ENCODE measurements at regions not wholly inside any gene's neighbourhood (a gene's known extent, or its start where the extent isn't known, plus 50 kb on each side); places are given as distances from the start of the nearest gene placed in this dataset.

DNA sequence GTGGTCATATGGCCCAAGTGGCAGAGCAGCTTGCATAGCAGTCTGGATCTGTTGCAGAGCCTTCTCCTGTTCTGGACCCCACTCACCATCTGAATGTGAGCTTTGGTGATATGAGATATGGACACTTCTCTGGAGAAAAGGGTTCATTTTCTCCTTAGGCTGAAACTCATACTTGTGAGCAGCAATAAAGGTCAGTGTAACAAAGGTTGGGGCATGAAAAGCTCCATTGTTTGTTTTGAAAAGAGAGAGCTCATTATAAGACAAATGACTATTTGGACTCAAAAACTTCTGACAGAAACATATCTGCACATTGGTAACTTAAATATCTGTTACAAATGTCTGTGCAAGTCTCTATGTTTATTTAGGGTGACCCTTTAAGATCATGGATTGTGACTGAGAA is 517.3 kb downstream of the MFSD1 start:
- TF ChIP-seq, protein P1, sequence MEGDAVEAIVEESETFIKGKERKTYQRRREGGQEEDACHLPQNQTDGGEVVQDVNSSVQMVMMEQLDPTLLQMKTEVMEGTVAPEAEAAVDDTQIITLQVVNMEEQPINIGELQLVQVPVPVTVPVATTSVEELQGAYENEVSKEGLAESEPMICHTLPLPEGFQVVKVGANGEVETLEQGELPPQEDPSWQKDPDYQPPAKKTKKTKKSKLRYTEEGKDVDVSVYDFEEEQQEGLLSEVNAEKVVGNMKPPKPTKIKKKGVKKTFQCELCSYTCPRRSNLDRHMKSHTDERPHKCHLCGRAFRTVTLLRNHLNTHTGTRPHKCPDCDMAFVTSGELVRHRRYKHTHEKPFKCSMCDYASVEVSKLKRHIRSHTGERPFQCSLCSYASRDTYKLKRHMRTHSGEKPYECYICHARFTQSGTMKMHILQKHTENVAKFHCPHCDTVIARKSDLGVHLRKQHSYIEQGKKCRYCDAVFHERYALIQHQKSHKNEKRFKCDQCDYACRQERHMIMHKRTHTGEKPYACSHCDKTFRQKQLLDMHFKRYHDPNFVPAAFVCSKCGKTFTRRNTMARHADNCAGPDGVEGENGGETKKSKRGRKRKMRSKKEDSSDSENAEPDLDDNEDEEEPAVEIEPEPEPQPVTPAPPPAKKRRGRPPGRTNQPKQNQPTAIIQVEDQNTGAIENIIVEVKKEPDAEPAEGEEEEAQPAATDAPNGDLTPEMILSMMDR (IDR thresholded peaks at IDR 0.05), result no peak
- H3K27me3 ChIP-seq, result no peaks in the 10 kb centered on the region
- no peaks in the 10 kb centered on the region for H3K4me1 ChIP-seq (ENCODE audit: control insufficient read depth in 1 of 2, insufficient read depth in 1 of 2, low read depth in 1 of 2, low read length in 1 of 2)
- no peak overlapping the region for H3K4me3 ChIP-seq (ENCODE audit: low read depth in 1 of 2, low read length in 1 of 2)
- no peaks in the 10 kb centered on the region for H3K36me3 ChIP-seq
- no peak overlapping the region for H3K27ac ChIP-seq
- no peaks in the 10 kb centered on the region for H3K9me3 ChIP-seq

DNA sequence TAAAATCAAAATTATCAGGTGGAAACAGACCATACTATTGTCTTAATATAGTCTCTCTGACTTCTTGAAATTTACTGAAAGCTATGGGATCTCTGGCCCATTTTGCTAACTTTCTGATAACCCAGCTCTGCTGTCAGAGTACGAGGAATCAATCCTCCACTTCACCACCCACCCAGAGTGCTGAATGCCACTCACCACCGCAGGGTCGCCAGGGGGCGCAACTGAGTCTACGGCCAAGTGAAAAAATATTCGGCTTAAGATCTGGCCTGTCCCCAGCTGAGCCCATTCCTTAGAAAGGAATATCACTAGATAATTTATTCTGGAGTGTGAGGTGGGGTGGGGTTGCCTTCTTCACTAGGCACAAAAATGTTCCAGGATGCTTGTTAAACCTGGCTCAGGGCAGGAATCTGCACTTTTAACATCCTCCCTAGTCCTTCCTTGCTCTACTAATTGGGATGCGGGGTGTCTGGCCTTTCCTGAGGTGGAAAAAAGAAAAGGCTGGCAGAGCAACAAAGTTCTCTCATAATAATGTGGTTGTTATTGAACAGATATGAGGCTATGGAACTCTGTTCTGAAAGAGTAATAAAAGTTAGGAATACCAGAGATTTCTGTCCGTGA is 520.6 kb downstream of the MFSD1 start:
- Histone ChIP-seq H3K4me3 (ENCODE audit: low read depth in 1 of 2, low read length in 1 of 2) (no peak overlapping the region), H3K36me3 (no peaks in the 10 kb centered on the region), H3K9me3 (no peaks in the 10 kb centered on the region), H3K27me3 (no peaks in the 10 kb centered on the region), H3K4me1 (ENCODE audit: control insufficient read depth in 1 of 2, insufficient read depth in 1 of 2, low read depth in 1 of 2, low read length in 1 of 2) (no peaks in the 10 kb centered on the region), H3K27ac (no peak overlapping the region)
- TF ChIP-seq, protein P1 (IDR thresholded peaks at IDR 0.05), result no peak

DNA sequence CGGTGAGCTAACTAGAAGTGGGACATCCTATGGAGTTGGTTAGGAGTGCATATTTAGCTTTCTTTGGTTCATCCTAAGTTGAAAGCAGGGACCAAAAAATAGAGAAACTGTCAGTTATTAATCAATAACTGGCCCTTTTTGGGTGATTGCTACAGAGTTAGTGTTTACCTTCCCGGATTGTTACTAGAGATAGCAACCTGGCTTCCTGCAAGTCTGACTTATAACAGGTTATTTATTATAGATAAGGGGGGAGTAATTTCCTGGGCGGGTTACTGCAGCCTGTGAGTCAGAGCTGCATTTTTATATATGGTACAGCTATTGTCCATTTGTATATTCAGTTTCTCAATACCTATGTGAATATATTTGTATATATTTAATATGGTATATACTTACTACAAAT is 522.0 kb downstream of the MFSD1 start:
- no peaks in the 10 kb centered on the region for H3K27me3 ChIP-seq
- H3K9me3 ChIP-seq, result no peaks in the 10 kb centered on the region
- no peak overlapping the region for H3K4me3 ChIP-seq (ENCODE audit: low read depth in 1 of 2, low read length in 1 of 2)
- H3K36me3 ChIP-seq, result no peaks in the 10 kb centered on the region
- H3K4me1 ChIP-seq (ENCODE audit: control insufficient read depth in 1 of 2, insufficient read depth in 1 of 2, low read depth in 1 of 2, low read length in 1 of 2), result no peaks in the 10 kb centered on the region
- TF ChIP-seq, protein P1 (IDR thresholded peaks at IDR 0.05), result no peak
- no peak overlapping the region for H3K27ac ChIP-seq

DNA sequence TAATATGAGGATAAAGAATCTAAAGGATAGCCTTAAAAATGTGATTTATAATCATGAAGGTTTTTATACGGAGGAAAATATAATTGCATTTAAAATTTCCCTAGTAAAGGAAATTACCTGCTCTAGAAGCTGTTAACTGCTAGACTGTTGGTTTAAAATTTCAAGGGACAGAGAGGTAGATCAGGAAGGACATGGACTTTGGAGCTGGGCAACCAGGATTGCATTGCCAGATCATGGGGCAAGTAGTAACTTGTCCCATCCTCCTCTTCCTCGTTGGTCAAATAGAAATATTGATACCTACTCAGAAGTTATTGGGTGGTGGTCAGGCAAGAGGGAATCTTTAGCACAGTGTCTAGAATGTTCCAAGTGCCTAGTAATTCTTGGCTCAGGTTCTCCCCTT is 525.1 kb downstream of the MFSD1 start:
- no peaks in the 10 kb centered on the region for H3K9me3 ChIP-seq
- no peak overlapping the region for H3K4me3 ChIP-seq (ENCODE audit: low read depth in 1 of 2, low read length in 1 of 2)
- no peaks in the 10 kb centered on the region for H3K27me3 ChIP-seq
- H3K27ac ChIP-seq, result no peak overlapping the region
- TF ChIP-seq, protein P1 (IDR thresholded peaks at IDR 0.05), result no peak
- H3K4me1 ChIP-seq (ENCODE audit: control insufficient read depth in 1 of 2, insufficient read depth in 1 of 2, low read depth in 1 of 2, low read length in 1 of 2), result no peaks in the 10 kb centered on the region
- no peaks in the 10 kb centered on the region for H3K36me3 ChIP-seq

DNA sequence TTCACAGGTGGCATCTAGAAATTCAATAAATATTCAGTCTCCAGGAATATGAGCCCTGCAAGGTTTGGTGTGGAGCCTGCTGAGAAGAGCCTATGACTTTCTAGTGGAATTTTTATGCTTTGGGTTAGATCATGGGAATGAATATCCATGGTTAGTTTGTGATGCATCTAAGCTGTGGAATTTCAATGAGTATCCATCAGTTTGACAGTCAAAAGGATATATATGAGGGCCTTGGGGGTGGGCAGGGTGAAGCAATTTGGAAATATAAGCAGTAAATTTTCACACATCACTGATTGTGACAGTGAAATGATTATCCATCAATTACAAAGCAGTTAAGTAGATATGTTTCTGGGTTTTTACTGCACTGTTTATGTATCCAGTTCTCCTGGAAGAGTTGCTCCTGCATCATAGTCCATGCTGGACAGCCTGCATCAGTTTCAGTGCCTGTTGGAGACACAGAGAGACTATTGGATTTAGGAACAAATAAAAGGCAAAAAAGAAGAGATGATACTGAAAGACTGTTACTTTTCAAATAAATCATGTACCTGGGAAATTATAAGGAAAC is 530.8 kb downstream of the MFSD1 start:
- Histone ChIP-seq H3K4me1 (ENCODE audit: control insufficient read depth in 1 of 2, insufficient read depth in 1 of 2, low read depth in 1 of 2, low read length in 1 of 2) (no peaks in the 10 kb centered on the region), H3K36me3 (no peaks in the 10 kb centered on the region), H3K9me3 (no peaks in the 10 kb centered on the region), H3K27me3 (no peaks in the 10 kb centered on the region), H3K4me3 (ENCODE audit: low read depth in 1 of 2, low read length in 1 of 2) (no peak overlapping the region), H3K27ac (no peak overlapping the region)
- TF ChIP-seq, protein P1 (IDR thresholded peaks at IDR 0.05), result no peak

All from neutrophil (primary cell).